Colonic mucosa (tissue), 4 donors: ENCODE measurements at regions not wholly inside any gene's neighbourhood (a gene's known extent, or its start where the extent isn't known, plus 50 kb on each side); places are given as distances from the start of the nearest gene placed in this dataset.

ENCODE experiments used
- DNase-seq: peaks from one replicate; pipeline ENCODE4 v3.0.0-alpha.2; 2020
- H3K27ac ChIP-seq: fragments of 200-600 bp; one replicate; pipeline ENCODE4 v1.8.0; 2021
- H3K27me3 ChIP-seq: fragments of 200-600 bp; one replicate; pipeline ENCODE4 v1.8.0; 2021
- H3K36me3 ChIP-seq: fragments of 200-600 bp; one replicate; pipeline ENCODE4 v1.8.0; 2021
- H3K4me1 ChIP-seq: fragments of 200-600 bp; one replicate; pipeline ENCODE4 v1.8.0; 2021; ENCODE audit warnings: mild to moderate bottlenecking
- H3K4me3 ChIP-seq: fragments of 200-600 bp; one replicate; pipeline ENCODE4 v1.8.0; 2021
- H3K9ac ChIP-seq, 2 donors: one replicate each; pipeline ENCODE4 v1.7.0; 2013; ENCODE audit warnings: control low read depth in 2 of 2, low read depth in 2 of 2, low read length in 2 of 2
- H3K9me3 ChIP-seq: fragments of 200-600 bp; one replicate; pipeline ENCODE4 v1.8.0; 2021
- intact Hi-C: fragments of 100-400 bp; cut with DNase I; formaldehyde crosslinking; loops from one replicate; pipeline ENCODE4 v1.14.1; 2022
- TF ChIP-seq, protein P1 (sequence below): fragments of 200-600 bp; IDR thresholded peaks from one replicate; pipeline ENCODE4 v1.8.0; 2022; ENCODE audit warnings: antibody characterized with exemption, mild to moderate bottlenecking
- donor health status: healthy.
- donor health status: DM: no; HTN: no; CAD: no.
- donor health status: DM: no; HTN: no; CAD: no.

DNA sequence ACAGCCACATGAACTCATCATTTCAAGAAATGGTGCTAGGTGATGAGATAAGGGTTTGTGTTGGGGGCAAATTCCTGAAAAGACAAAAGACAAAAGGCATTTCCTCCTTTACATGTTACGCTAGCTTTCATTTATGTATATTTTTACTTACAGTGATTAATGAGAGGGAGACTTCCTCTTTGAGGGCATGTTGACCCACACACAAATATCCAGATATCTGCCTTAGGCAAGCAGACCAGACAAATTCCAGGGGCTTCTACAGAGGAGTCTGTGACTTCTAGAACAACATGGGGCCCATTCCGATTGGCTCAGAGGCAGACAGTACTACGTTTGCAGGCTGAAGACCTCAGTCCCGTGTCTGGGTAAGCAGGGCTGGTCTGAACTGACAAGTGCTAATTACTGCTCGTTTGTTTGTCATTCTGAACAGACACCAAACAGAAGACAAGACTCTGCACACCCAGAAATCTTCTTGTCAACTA is 74.8 kb upstream of the ST6GAL2 start:
- H3K4me3 ChIP-seq = no peak overlapping the region
- H3K36me3 ChIP-seq = no peaks in the 10 kb centered on the region
- no peaks in the 10 kb centered on the region for H3K9me3 ChIP-seq
- no peaks in the 10 kb centered on the region for H3K27me3 ChIP-seq
- H3K27ac ChIP-seq = no peak overlapping the region
- no peak for DNase-seq
- no peaks in the 10 kb centered on the region for H3K4me1 ChIP-seq
- intact Hi-C loops = no loop called here
- H3K9ac ChIP-seq = no peak overlapping the region
- TF ChIP-seq, protein P1, sequence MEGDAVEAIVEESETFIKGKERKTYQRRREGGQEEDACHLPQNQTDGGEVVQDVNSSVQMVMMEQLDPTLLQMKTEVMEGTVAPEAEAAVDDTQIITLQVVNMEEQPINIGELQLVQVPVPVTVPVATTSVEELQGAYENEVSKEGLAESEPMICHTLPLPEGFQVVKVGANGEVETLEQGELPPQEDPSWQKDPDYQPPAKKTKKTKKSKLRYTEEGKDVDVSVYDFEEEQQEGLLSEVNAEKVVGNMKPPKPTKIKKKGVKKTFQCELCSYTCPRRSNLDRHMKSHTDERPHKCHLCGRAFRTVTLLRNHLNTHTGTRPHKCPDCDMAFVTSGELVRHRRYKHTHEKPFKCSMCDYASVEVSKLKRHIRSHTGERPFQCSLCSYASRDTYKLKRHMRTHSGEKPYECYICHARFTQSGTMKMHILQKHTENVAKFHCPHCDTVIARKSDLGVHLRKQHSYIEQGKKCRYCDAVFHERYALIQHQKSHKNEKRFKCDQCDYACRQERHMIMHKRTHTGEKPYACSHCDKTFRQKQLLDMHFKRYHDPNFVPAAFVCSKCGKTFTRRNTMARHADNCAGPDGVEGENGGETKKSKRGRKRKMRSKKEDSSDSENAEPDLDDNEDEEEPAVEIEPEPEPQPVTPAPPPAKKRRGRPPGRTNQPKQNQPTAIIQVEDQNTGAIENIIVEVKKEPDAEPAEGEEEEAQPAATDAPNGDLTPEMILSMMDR = no peak

DNA sequence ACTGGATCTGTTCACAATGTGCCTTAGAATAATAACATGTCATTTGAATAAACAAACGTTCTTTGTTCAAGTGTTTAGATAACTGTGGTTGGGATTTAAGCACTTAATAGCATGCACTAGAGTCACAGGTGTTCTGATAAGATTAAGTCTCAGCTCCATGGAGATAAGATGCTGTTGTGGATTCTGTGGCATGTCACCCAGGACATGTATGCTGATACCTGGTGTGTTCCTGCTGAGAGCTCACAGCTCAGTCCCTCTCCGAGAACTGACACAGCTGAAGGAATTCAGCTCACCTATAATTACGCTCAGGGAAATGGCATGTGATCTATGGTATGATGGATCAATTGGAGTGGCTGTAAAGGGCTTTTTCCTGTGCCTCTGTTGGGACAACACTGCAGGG is 75.4 kb upstream of the ST6GAL2 start:
- no peak overlapping the region for H3K9ac ChIP-seq
- no peaks in the 10 kb centered on the region for H3K4me1 ChIP-seq
- TF ChIP-seq, protein P1 = no peak
- DNase-seq = no peak
- no peaks in the 10 kb centered on the region for H3K27me3 ChIP-seq
- intact Hi-C loops = no loop called here
- no peak overlapping the region for H3K4me3 ChIP-seq
- H3K9me3 ChIP-seq = no peaks in the 10 kb centered on the region
- no peaks in the 10 kb centered on the region for H3K36me3 ChIP-seq
- H3K27ac ChIP-seq = no peak overlapping the region

DNA sequence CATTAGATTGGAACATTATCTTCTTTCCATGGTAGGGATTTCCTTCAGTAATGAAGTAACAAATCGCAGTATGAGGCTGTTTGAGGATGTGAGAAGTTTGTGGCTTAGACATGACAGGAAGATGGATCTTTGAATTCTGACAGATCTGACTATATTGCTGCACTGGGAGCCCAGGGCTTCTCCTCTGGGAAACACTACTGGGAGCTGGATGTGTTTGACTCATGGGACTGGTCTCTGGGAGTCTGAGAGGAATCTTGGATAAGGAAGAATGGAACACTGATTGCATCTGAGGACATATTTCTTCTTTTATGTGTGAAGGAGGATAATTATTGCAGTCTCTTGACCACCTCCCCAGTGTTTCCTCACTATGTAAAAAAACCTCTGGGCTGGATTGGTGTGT is 77.2 kb upstream of the ST6GAL2 start:
- Histone ChIP-seq H3K4me1 (no peaks in the 10 kb centered on the region), H3K9me3 (no peaks in the 10 kb centered on the region), H3K9ac (no peak overlapping the region), H3K4me3 (no peak overlapping the region), H3K36me3 (no peaks in the 10 kb centered on the region), H3K27ac (no peak overlapping the region), H3K27me3 (no peaks in the 10 kb centered on the region)
- TF ChIP-seq, protein P1 = no peak
- DNase-seq = no peak
- intact Hi-C loops = no loop called here

DNA sequence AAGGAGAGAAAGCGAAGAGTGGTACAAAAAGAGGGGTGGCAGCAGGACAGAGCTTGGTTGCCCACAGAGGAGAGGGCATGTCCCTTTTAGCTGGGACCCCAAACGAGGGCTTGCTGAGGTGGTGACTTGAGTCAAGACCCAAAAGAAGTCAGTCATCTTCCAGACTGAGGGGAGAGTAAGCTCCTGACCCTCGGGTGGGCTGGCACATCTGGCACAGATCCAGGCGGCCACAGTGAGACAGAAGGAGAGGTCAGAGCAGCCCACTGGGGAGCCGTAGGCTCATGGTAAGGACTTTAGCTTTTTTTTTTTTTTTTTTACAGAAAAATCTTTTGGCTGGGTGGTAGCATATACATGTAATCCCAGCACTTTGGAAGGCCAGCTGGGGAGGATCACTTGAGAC is 77.9 kb upstream of the ST6GAL2 start:
- Histone ChIP-seq H3K4me1 (no peaks in the 10 kb centered on the region), H3K9me3 (no peaks in the 10 kb centered on the region), H3K27me3 (no peaks in the 10 kb centered on the region), H3K36me3 (no peaks in the 10 kb centered on the region), H3K9ac (no peak overlapping the region), H3K4me3 (no peak overlapping the region), H3K27ac (no peak overlapping the region)
- TF ChIP-seq, protein P1 = no peak
- no peak for DNase-seq
- intact Hi-C loops = no loop called here

DNA sequence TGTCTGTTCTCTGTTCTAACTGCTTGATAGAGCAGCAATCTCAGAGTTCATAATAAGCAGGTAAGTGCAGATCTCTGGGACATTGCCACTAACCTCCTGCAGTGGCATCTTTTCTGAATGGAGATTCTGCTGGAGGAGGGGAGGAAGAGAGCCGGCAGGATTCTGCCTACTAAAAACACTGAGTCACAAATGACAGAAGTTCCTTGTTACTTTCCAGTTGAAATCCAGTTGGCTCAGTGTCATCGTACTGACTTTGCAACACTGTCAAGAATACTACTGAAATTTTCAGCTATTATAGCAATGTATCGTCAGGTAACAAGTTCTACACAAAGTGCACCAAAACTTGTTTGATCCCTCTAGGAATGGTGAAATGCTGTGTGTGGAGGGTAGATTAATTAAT is 79.6 kb upstream of the ST6GAL2 start:
- Histone ChIP-seq H3K4me3 (no peak overlapping the region), H3K27ac (no peak overlapping the region), H3K4me1 (no peaks in the 10 kb centered on the region), H3K9me3 (no peaks in the 10 kb centered on the region), H3K27me3 (no peaks in the 10 kb centered on the region), H3K36me3 (no peaks in the 10 kb centered on the region), H3K9ac (no peak overlapping the region)
- intact Hi-C loops = no loop called here
- TF ChIP-seq, protein P1 = no peak
- no peak for DNase-seq

DNA sequence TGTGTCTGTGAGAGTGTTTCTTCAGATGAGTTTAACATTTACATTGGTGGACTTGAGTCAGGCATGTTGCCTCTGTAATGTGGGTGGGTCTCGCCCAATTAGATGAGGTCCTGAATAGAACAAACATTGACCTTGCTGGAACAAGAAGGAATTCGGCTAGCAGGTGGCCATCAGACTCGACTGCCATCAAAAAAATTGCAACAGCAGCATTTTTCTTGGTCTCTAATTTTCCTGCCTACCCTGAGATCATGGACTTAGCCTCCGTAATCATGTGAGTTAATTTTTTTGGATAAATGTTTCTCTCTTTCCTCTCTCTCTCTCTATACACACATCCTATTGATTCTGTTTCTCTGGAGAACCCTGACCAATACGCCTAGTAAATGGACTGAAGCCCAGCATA is 83.8 kb upstream of the ST6GAL2 start:
- DNase-seq = no peak
- Histone ChIP-seq H3K9me3 (no peaks in the 10 kb centered on the region), H3K4me3 (no peak overlapping the region), H3K36me3 (no peaks in the 10 kb centered on the region), H3K27ac (no peak overlapping the region), H3K4me1 (no peaks in the 10 kb centered on the region), H3K27me3 (no peaks in the 10 kb centered on the region), H3K9ac (no peak overlapping the region)
- TF ChIP-seq, protein P1 = no peak
- intact Hi-C loops = no loop called here
